ENCODE measurements at regions not wholly inside any gene's neighbourhood (a gene's known extent, or its start where the extent isn't known, plus 50 kb on each side); places are given as distances from the start of the nearest gene placed in this dataset.

DNA sequence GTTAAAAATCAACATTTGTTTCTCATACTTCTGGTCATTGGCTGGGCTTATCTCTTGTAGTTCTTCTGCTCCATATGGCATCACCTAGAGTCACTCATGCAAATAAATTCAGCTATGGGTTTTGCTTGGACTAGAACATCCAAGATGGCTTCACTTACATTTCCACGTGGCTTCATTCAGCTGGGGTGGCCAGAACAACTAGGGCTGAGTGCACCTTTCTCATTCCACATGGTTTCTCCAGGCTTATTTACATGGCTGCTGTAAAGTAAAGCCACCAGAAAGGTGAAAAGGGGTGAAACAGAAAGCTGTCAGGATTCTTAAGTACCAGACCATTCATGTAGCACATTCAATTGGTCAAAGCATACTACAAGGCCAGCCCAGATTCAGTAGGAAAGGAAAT is 151.1 kb upstream of the BMP2 start:
- DNase-seq (ENCODE audit: low read depth, low spot score): no peak

- DNase-seq (ENCODE audit: low read depth, low spot score): no peak
Observed at GRCh38 chr20:6614836-6615235, 152.7 kb upstream of the BMP2 start.

DNA sequence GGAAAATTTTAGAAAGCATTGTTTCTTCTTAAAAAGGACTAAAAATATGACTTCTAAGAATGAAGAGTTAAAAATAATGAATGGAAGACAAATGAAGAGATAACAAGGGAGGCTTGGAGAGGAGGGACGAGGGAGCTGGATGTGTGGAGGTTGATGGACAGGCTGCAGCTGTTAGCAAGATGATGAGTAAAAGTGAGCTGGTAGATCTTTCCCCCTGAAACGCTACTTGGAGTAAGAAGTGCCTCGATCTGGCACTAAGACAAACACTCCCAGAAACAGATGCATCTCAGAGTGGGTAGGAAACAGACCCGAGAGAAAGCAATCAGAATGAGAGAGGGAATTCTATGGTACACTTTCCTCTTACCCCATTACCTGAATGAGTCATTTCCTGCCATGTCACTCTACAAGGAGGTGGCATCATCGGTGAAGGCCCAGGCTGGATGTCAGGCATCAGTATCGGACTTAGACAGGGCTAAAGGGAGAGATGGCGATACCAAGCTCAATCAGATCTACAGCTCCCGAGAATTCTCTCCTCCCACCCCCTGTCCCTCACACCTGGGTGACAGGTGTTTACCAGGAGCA is 154.1 kb upstream of the BMP2 start:
- no peak for DNase-seq (ENCODE audit: low read depth, low spot score)

GRCh38 chr20:6612606-6612923 is 154.9 kb upstream of the BMP2 start:
- DNase-seq (ENCODE audit: low read depth, low spot score): no peak

- no peak for DNase-seq (ENCODE audit: low read depth, low spot score)
Observed at GRCh38 chr20:6611911-6612605, 155.4 kb upstream of the BMP2 start.

DNA sequence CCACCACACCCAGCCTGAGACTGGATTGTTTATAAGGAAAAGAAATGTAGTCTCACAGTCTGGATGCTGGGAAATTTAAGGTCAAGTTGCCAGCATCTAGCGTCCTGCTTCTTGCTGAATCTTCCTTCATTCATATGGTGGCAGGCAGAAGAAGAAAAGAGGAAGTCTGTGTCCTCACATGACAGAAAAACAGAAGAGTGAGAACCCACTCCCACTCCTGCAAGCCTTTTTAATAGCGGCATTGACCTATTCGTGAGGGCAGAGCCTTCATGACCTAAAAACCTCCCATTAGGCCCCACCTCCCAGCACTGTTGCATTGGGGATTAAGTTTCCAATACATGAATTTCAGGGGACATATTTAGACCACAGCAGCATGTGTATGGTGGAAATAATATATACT is 160.8 kb upstream of the BMP2 start:
- DNase-seq (ENCODE audit: low read depth, low spot score): no peak

DNA sequence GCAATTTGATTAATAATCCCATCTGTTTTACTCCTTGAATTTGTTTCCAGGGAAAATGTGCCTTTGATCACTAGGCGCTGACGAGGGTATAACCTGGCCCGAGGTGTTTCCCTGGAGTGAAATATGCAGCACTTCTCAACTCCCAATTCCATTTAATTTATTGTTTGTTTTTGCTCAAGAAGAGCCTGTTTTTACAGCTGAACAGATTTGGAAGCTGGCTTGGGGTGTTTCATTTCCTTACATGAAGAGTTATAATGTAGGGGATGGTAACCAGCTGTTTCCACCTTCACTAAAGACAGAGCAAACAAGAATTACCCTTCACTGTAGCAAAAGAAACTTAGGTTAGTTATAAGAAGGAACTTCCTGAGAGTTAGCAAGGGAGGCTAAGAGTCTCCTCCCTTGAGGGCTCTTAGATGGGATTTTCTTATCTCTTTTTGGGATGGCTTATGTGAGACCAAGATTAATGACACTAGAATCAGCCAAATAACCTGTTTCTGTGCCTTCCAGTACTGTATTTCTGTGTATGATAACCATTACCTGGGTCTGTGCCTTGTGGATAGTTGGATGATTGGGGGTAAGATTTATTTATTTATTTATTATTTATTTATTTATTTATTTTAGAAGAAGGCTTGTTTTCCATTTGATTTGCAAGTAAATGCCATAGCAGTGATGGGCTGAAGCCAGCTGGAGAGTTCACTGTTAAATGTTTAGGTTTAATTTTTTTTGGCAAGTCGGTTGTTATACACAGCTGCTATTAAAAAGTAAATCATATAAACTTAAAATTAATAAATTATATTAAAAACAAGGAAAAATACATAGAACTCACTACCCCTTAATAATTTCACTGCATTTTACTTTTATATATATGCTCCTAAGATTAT is 162.2 kb upstream of the BMP2 start:
- no peak for DNase-seq (ENCODE audit: low read depth, low spot score)

GRCh38 chr20:6604179-6604578 is 163.3 kb upstream of the BMP2 start:
- no peak for DNase-seq (ENCODE audit: low read depth, low spot score)

GRCh38 chr20:6599876-6600735 is 167.4 kb upstream of the BMP2 start:
- DNase-seq (ENCODE audit: low read depth, low spot score): no peak

DNA sequence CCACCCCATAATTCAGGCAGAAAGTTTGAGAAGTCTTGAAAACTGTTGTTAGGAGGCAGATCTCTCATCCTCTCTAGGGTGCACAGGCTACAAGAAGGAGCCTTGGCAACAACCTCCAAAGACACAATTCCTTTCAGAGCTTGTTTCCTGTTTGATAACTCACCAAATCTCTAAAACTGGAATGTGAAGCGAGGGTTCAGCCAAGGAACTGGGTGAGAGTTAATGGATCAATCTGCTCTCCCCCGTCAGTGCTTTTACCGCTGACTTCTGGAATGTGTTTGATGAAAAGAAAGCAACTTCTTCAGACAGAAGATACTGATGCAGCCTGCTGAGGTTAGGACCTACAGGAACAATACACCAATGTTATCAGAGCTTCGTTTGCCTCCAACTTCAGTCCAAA is 171.8 kb upstream of the BMP2 start:
- DNase-seq (ENCODE audit: low read depth, low spot score): no peak

GRCh38 chr20:6590891-6591637 is 176.4 kb upstream of the BMP2 start:
- no peak for DNase-seq (ENCODE audit: low read depth, low spot score)

DNA sequence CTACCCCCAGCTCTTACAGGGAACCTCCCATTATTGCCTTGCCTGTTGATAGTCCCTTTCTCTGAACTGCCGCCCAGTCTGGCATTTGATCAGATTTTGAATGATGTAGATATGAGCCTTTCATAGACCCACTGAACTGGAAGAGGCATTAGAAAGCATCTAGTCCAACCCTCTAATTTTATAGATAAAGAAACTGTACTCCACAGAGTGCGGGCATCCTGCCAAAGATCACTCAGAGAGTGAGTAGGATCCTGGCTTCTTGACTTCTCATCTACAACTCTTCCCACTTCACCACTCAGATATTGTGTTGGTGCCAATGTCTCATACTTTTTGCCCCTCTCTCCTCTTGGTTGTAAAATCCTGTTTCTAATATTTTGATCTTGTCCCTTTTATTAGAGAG is 179.2 kb upstream of the BMP2 start:
- no peak for DNase-seq (ENCODE audit: low read depth, low spot score)

GRCh38 chr20:6583134-6583738 is 184.2 kb upstream of the BMP2 start:
- no peak for DNase-seq (ENCODE audit: low read depth, low spot score)

DNA sequence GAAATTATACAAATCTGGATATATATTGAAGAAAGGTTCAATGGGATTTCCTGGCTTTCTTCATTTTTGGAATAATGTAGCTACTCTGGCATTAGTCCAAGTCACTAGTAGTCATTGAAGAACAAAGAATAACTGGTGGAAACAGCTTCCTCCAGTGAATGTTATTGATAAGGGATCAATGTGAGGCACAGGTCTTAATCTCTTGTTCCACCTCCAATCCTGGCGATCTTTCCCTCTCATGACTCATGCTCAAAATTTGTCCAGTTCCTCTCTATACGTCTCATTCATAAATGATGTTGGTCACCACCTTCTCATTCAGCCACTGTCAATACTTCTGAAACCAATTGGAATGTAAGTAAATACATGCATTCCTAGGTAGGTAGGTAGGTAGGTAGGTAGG is 185.0 kb upstream of the BMP2 start:
- DNase-seq (ENCODE audit: low read depth, low spot score): no peak

DNA sequence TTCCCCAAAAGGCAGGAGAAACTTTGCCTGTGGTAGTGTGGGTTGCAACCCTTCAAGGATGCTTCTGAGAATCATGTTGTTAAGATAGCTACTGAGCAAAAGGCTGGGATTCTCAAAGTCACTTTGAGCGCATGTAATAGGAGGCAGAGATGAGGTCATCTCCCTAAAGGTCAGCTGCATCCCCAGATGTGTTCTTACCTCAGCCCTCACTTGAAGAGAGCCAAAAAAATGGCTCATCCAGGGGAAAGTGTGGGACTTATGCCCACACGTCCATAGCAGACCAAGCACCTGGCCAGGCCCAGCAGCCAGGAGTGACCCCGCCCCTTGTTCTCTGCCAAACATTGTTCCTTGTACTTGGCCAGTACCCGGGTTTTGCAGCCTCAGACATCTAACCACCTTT is 187.0 kb upstream of the BMP2 start:
- no peak for DNase-seq (ENCODE audit: low read depth, low spot score)

GRCh38 chr20:6579824-6580223 is 187.7 kb upstream of the BMP2 start:
- DNase-seq (ENCODE audit: low read depth, low spot score): no peak

- no peak for DNase-seq (ENCODE audit: low read depth, low spot score)
Observed at GRCh38 chr20:6579417-6579816, 188.1 kb upstream of the BMP2 start.

- DNase-seq (ENCODE audit: low read depth, low spot score): no peak
Observed at GRCh38 chr20:6577451-6577850, 190.0 kb upstream of the BMP2 start.

GRCh38 chr20:6576726-6577125 is 190.8 kb upstream of the BMP2 start:
- DNase-seq (ENCODE audit: low read depth, low spot score): no peak

GRCh38 chr20:6575912-6576401 is 191.5 kb upstream of the BMP2 start:
- DNase-seq (ENCODE audit: low read depth, low spot score): no peak

DNA sequence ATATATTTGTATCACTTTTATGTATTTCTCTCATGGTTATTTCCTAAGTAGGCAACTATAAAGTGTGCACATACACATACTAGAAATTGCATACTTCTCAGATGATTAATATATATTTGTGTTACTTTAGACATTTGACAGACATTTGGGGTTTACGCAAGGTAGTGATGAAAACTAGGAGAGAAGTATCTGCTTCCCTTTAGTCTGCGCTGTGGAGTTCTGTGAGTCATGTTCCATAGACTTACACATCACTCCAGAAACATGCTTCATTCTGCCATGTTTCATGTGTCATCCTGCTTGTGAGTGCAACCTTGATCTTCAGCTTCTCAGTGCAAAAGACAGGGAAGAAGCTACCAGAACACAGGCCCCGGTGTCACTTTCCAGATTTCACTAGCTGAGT is 200.7 kb upstream of the BMP2 start:
- DNase-seq (ENCODE audit: low read depth, low spot score): no peak
